ENCODE measurements at regions not wholly inside any gene's neighbourhood (a gene's known extent, or its start where the extent isn't known, plus 50 kb on each side); places are given as distances from the start of the nearest gene placed in this dataset.

DNA sequence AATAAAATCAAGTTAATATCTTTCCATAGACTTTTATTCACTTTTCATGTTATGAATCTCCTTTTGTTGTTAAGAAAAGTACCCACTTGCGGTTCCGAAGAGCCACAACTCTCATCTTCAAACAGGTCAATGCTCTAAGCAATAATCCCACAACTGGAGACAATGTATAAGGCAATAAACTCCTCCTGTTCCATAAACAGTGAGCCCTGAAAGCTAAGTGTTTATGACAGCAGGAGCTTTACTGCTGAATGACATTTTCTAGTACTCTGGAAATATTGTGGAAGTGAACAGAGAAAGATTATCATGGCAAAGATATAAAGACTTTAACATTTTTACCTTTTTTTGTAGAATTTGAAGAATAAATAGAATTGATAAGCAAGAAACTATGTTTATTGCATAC is 213.5 kb upstream of the MBL2 start:
- H3K4me3 ChIP-seq (ENCODE audit: low read depth, low read length), result no peak overlapping the region
- TF ChIP-seq, protein P1, sequence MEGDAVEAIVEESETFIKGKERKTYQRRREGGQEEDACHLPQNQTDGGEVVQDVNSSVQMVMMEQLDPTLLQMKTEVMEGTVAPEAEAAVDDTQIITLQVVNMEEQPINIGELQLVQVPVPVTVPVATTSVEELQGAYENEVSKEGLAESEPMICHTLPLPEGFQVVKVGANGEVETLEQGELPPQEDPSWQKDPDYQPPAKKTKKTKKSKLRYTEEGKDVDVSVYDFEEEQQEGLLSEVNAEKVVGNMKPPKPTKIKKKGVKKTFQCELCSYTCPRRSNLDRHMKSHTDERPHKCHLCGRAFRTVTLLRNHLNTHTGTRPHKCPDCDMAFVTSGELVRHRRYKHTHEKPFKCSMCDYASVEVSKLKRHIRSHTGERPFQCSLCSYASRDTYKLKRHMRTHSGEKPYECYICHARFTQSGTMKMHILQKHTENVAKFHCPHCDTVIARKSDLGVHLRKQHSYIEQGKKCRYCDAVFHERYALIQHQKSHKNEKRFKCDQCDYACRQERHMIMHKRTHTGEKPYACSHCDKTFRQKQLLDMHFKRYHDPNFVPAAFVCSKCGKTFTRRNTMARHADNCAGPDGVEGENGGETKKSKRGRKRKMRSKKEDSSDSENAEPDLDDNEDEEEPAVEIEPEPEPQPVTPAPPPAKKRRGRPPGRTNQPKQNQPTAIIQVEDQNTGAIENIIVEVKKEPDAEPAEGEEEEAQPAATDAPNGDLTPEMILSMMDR (conservative IDR thresholded peaks at IDR 0.05; ENCODE audit: low read depth, low read length), result no peak
- DNase-seq (ENCODE audit: low read depth), result no peak

DNA sequence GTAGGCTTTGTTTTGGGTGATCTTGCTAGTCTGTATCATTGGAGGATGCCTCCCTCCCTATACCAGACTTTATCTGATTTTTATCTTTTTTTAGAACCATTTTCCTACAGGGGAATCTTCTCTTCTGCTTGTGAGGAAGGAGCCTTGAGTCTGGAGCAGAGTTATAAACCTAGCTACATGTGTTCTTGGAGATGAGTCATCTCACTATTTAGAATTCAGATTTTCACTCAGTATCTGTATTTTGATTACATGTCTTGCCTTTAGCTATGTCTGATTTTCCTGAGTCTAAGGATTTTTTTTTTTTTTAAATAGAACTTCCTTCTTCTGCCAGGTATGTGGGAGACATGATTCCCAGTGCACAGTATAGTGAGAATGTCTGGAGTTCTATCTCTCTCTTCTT is 211.6 kb upstream of the MBL2 start:
- H3K4me3 ChIP-seq (ENCODE audit: low read depth, low read length), result no peak overlapping the region
- no peak for DNase-seq (ENCODE audit: low read depth)
- TF ChIP-seq, protein P1 (conservative IDR thresholded peaks at IDR 0.05; ENCODE audit: low read depth, low read length), result no peak

DNA sequence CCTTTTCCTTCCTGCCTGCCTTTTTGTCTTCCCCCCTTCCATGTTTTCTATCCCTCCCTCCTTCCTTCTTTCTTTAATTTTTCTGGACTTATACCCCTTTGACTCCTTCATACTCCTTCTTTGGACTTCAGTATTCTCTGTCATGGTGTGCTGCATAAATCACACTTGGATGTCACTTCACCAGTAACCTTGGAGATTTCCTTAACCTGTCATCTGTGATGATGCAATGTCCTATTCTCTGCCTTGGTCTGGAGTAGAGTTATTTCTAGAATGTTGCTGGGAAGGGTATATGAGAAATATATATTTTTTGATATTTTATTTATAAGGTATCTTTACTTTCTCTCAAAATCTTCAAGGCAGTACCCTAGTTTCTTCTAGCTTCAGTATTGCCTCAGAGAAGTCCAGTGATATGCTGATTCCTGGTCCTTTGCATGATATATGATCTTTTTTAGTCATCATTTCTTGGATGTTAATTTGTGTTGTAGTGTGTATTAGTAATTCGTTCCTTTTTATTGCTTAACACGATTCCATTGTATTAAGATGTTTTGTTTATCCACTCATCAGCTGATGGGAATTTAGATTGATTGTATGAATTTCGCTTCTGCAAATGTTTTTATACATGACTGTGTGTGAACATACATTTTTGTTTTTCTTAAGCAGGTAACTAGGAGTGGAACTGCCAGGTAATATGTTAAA is 206.9 kb upstream of the MBL2 start:
- H3K4me3 ChIP-seq (ENCODE audit: low read depth, low read length), result no peak overlapping the region
- DNase-seq (ENCODE audit: low read depth), result no peak
- TF ChIP-seq, protein P1 (conservative IDR thresholded peaks at IDR 0.05; ENCODE audit: low read depth, low read length), result no peak

DNA sequence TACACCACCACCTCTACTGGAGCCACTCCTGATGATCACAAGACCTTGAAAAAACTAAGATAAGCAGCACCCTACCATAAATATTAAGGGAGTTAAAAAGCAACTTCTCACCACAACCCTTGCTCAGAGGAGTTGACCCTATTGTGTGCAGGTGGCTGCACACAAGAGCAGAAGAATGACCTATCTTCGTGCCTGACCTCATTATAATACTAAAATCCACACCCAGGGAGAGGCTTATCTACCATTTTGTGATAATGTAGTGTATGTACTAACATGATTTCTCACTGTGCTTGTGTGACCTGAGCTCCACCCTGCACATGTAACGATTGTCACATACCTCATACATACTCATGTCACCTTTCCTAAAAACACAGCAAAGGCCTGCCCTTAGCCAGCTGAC is 205.0 kb upstream of the MBL2 start:
- TF ChIP-seq, protein P1 (conservative IDR thresholded peaks at IDR 0.05; ENCODE audit: low read depth, low read length), result no peak
- no peak overlapping the region for H3K4me3 ChIP-seq (ENCODE audit: low read depth, low read length)
- DNase-seq (ENCODE audit: low read depth), result no peak

DNA sequence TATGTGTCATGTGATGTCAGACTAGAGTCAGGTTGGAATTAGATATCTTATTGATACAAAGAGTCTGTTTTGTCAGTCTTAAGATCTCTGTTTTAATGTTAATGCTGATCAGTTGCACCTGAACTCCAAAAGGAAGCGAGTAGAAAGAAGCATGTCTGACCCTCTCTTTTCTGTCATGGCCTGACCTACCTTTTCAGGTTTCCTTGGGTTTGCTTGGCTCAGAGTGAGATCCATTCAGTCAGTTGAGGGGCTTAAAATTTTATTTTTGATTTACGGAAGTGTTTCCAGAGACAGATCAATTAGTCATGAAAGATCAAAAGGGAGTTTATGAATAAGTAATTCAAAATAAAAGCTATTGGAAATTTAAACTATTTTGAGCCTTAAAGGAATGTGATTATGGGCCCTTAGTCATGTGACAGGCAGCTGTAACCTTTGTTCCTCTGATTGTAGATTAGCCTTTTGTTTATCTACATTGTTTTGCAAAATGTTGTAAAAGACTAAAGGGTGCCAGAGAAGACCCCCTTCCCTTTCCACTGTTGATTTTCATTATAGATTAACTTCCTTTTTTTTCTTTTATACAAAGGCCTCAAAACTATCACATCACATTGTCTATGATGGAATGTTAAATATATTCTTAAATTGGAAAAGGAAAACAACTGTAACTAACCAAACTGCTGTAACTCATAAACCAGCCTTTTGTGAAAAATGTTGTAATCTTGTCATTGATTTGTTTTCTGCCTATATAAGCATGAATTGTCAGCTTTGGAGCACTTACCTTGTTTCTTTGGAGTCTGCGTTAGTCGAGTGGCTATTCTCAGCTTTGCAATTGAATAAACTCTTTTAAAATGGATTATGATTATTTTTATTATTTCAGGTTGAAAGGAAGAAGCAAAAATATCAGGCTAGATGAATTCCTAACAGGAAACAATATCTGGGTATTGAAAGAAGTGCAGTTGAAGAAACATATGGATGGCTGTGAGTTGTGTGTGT is 195.5 kb upstream of the MBL2 start:
- DNase-seq (ENCODE audit: low read depth), result no peak
- TF ChIP-seq, protein P1 (conservative IDR thresholded peaks at IDR 0.05; ENCODE audit: low read depth, low read length), result no peak
- H3K4me3 ChIP-seq (ENCODE audit: low read depth, low read length), result no peak overlapping the region

DNA sequence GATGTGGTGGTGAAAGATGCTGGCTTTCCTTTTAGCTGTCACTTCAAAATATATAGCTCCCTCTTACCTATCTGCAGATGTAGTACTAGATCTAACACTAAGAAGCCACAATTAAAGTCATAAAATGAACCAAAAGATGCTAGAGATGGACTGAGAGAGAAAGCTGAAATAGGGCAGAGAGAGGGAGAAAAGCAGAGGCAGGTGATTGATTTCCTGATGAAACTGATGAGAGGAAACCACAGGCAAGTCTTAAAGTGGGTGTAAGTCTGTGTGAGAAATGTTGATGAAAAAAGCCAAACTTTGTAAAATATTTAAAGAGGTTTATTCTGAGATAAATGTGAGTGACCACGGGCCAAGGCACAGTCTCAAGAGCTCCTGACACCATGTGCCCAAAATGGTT is 194.3 kb upstream of the MBL2 start:
- TF ChIP-seq, protein P1 (conservative IDR thresholded peaks at IDR 0.05; ENCODE audit: low read depth, low read length), result no peak
- no peak for DNase-seq (ENCODE audit: low read depth)
- no peak overlapping the region for H3K4me3 ChIP-seq (ENCODE audit: low read depth, low read length)
